ENCODE measurements at regions not wholly inside any gene's neighbourhood (a gene's known extent, or its start where the extent isn't known, plus 50 kb on each side); places are given as distances from the start of the nearest gene placed in this dataset.

DNA sequence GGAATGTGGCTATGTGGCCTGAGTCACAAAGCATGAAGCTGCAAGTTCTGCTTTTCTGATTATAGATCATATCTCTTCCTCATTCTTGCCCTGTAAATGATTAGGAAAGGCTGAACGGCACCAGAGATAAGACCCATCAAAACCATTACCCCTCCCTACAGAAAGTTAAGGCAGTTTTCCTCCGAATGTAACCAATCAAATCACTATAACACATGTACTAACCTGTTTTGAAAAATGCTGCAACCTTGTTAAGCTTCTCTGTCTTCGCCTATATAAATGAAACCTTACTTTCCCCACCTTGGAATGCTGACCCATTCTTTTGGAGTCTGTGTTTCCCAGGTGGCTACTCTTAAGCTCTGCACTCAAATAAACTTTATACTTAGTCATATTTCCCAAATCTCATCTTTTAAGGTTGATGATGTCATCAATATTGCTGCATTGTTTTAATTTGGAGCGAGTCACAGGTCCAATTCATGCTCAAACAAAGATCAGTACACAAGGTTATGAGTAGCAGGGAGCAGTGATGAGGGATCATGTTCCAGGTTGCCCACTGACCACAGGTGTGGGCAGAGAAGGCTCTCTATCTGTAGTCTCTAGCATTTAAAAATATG, 662.3 kb downstream of the IRS1 start (continued):
- TF ChIP-seq, protein P1, sequence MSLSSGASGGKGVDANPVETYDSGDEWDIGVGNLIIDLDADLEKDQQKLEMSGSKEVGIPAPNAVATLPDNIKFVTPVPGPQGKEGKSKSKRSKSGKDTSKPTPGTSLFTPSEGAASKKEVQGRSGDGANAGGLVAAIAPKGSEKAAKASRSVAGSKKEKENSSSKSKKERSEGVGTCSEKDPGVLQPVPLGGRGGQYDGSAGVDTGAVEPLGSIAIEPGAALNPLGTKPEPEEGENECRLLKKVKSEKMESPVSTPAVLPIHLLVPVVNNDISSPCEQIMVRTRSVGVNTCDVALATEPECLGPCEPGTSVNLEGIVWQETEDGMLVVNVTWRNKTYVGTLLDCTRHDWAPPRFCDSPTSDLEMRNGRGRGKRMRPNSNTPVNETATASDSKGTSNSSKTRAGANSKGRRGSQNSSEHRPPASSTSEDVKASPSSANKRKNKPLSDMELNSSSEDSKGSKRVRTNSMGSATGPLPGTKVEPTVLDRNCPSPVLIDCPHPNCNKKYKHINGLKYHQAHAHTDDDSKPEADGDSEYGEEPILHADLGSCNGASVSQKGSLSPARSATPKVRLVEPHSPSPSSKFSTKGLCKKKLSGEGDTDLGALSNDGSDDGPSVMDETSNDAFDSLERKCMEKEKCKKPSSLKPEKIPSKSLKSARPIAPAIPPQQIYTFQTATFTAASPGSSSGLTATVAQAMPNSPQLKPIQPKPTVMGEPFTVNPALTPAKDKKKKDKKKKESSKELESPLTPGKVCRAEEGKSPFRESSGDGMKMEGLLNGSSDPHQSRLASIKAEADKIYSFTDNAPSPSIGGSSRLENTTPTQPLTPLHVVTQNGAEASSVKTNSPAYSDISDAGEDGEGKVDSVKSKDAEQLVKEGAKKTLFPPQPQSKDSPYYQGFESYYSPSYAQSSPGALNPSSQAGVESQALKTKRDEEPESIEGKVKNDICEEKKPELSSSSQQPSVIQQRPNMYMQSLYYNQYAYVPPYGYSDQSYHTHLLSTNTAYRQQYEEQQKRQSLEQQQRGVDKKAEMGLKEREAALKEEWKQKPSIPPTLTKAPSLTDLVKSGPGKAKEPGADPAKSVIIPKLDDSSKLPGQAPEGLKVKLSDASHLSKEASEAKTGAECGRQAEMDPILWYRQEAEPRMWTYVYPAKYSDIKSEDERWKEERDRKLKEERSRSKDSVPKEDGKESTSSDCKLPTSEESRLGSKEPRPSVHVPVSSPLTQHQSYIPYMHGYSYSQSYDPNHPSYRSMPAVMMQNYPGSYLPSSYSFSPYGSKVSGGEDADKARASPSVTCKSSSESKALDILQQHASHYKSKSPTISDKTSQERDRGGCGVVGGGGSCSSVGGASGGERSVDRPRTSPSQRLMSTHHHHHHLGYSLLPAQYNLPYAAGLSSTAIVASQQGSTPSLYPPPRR (CRISPR knock-in tag; IDR thresholded peaks at IDR 0.05; ENCODE audit: borderline replicate concordance), result no peak

DNA sequence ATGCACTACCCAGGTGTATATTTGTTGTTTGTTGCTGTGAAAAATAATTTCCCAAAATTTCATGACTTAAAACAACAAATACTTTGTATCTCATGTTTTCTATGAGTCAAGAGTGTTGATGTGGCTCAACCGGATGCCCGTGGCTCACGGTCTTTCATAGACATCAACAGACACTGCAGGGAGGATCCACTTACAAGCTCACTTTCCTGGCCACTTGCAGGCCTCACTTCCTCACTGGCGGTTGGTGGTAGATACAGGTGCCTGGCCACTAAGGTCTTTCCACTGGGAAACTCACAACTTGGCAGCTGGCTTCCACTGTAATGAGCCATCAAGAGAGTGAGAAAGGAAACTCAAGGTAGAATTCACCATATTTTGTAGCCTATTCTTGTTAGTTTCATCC, 662.9 kb downstream of the IRS1 start:
- CTCF ChIA-PET (ENCODE audit: low intra/inter-chr PET ratio, low total read pairs), result no interaction called here
- POLR2A ChIA-PET, result interaction anchor here (1.6 kb wide), 1 partner anchor 18 kb away, joined by 4 read pairs; no protein-coding TSS in a partner anchor
- H3K27ac ChIP-seq (ENCODE audit: extremely low read length, insufficient read depth, low read length), result peak overlapping the region; percentile 12
- no TSS peak for BruUV-seq (replicated peaks)
- H3K36me3 ChIP-seq (replicated peaks in 1 of 2; ENCODE audit: control insufficient read depth in 1 of 2, insufficient read depth in 2 of 2, low read length in 2 of 2), result no peaks in the 10 kb centered on the region
- no peak for FAIRE-seq
- ATAC-seq, result 0 out of 3 replicates have a peak, but pooled peaks have one; percentile 18
- in situ Hi-C loops (cut with HindIII; ENCODE audit: extremely low pct_ligation_motif_present, low pct_unique_long_range_greater_than_20kb) (no loop called here), intact Hi-C loops (cut with micrococcal nuclease; ENCODE audit: unreplicated experiment) (no loop called here)
- H3K4me1 ChIP-seq (ENCODE audit: insufficient read depth, low read length), result peaks cover 53% of the 10 kb centered on the region
- no peaks in the 10 kb centered on the region for H3K79me2 ChIP-seq (ENCODE audit: insufficient read depth, low read length)
- H3K4me3 ChIP-seq (replicated peaks in 1 of 3; ENCODE audit: insufficient read depth in 1 of 3, low read depth in 2 of 3, low read length in 3 of 3), result no peak overlapping the region
- no peaks in the 10 kb centered on the region for H3K9me3 ChIP-seq (ENCODE audit: low read length)
- H4K20me1 ChIP-seq (ENCODE audit: insufficient read depth, low read length), result no peaks in the 10 kb centered on the region
- no peak for DNase-seq (ENCODE audit: low spot score)
- H3K9ac ChIP-seq (ENCODE audit: insufficient read depth, low read depth, low read length), result no peak overlapping the region
- TF ChIP-seq ZNF766 (CRISPR knock-in tag; IDR thresholded peaks at IDR 0.05; ENCODE audit: borderline replicate concordance), result no peak
- TF ChIP-seq PCBP2 (optimal IDR thresholded peaks at IDR 0.05; ENCODE audit: low read depth, low read length, poor library complexity, severe bottlenecking), result no peak
- no peak for TF ChIP-seq ZFP90 (CRISPR knock-in tag; IDR thresholded peaks at IDR 0.05; ENCODE audit: borderline replicate concordance)
- TF ChIP-seq CCDC6 (CRISPR knock-in tag; IDR thresholded peaks at IDR 0.05), result no peak
- no peak for TF ChIP-seq ZNF761 (CRISPR knock-in tag; conservative IDR thresholded peaks at IDR 0.05)
- no peak for TF ChIP-seq ZNF816 (CRISPR knock-in tag; IDR thresholded peaks at IDR 0.05; ENCODE audit: borderline replicate concordance)
- TF ChIP-seq, protein P2, sequence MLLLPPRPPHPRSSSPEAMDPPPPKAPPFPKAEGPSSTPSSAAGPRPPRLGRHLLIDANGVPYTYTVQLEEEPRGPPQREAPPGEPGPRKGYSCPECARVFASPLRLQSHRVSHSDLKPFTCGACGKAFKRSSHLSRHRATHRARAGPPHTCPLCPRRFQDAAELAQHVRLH (CRISPR knock-in tag; IDR thresholded peaks at IDR 0.05; ENCODE audit: borderline replicate concordance, low read depth), result no peak
- TF ChIP-seq ATM (IDR thresholded peaks at IDR 0.05; ENCODE audit: borderline replicate concordance), result no peak
- no peak for TF ChIP-seq ZNF558 (CRISPR knock-in tag; IDR thresholded peaks at IDR 0.05; ENCODE audit: borderline replicate concordance)
- TF ChIP-seq, protein P3, sequence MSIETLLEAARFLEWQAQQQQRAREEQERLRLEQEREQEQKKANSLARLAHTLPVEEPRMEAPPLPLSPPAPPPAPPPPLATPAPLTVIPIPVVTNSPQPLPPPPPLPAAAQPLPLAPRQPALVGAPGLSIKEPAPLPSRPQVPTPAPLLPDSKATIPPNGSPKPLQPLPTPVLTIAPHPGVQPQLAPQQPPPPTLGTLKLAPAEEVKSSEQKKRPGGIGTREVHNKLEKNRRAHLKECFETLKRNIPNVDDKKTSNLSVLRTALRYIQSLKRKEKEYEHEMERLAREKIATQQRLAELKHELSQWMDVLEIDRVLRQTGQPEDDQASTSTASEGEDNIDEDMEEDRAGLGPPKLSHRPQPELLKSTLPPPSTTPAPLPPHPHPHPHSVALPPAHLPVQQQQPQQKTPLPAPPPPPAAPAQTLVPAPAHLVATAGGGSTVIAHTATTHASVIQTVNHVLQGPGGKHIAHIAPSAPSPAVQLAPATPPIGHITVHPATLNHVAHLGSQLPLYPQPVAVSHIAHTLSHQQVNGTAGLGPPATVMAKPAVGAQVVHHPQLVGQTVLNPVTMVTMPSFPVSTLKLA (IDR thresholded peaks at IDR 0.05), result no peak
- TF ChIP-seq RXRA (CRISPR knock-in tag; IDR thresholded peaks at IDR 0.05), result no peak
- TF ChIP-seq ZNF678 (CRISPR knock-in tag; IDR thresholded peaks at IDR 0.05), result no peak
- TF ChIP-seq ASH2L (IDR thresholded peaks at IDR 0.05; ENCODE audit: insufficient read length, low read depth, low read length), result no peak
- TF ChIP-seq, protein P4, sequence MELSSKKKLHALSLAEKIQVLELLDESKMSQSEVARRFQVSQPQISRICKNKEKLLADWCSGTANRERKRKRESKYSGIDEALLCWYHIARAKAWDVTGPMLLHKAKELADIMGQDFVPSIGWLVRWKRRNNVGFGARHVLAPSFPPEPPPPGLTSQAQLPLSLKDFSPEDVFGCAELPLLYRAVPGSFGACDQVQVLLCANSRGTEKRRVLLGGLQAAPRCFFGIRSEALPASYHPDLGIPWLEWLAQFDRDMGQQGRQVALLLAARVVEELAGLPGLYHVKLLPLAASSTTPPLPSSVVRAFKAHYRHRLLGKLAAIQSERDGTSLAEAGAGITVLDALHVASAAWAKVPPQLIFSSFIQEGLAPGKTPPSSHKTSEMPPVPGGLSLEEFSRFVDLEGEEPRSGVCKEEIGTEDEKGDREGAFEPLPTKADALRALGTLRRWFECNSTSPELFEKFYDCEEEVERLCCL (CRISPR knock-in tag; IDR thresholded peaks at IDR 0.05; ENCODE audit: borderline replicate concordance), result no peak
- no peaks in the 10 kb centered on the region for H3K27me3 ChIP-seq (ENCODE audit: control insufficient read depth in 1 of 2, insufficient read depth in 2 of 2, low read length in 2 of 2)
- H2AFZ ChIP-seq (ENCODE audit: low read length), result no peak overlapping the region
- WGBS (ENCODE audit: low lambda C conversion rate), result 96% methylated on average over 4 of the region's 4 CpGs
- H3K4me2 ChIP-seq (ENCODE audit: low read depth, low read length), result no peak overlapping the region
